Activated CD8-positive, alpha-beta memory T cell treated with anti-CD3 and anti-CD28 coated beads, Interleukin-2, amount 50 U/mL, for 24 hours (primary cell): ENCODE measurements at regions not wholly inside any gene's neighbourhood (a gene's known extent, or its start where the extent isn't known, plus 50 kb on each side); places are given as distances from the start of the nearest gene placed in this dataset.

Experiments used
- DNase-seq: peaks from one replicate; pipeline ENCODE4 v3.0.0-alpha.2; 2020; ENCODE audit errors: extremely low read depth

- no peak for DNase-seq
These were observed 168.0 kb upstream of the AHR start for GRCh38 chr7:17130281-17131059.

GRCh38 chr7:17131060-17131345 lies 167.4 kb upstream of the AHR start:
- DNase-seq: no peak

DNA sequence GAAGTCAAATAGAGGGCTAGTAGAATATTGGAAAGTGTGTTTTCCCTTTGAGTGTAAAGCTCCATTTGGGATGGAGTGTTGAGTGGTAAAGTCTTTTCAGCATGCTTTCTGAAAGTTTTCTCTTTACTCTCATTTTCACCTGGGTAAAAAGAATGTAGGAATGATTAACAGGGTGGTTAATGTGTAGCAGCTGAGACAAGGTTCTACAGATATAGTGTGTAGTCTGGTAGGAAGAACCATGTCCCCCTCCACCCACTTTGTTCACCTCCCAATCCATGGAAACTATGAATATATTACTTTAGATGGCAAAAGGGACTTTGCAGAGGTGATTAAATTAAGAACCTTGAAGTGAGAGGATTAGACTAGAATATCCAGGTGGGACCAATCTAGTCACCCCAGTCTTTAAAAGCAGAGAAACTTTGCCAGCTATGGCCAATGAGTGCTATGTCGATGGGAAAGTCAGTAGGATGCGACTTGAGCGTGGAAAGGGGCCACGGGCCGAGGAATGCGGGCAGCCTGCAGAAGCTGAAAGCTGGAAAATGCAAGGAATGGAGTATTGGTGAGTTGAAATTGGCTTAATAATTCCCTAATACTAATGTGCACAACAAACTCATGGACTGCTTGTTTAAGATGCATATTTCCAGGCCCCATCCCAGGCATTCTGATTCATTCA lies 166.3 kb upstream of the AHR start:
- DNase-seq: no peak

DNA sequence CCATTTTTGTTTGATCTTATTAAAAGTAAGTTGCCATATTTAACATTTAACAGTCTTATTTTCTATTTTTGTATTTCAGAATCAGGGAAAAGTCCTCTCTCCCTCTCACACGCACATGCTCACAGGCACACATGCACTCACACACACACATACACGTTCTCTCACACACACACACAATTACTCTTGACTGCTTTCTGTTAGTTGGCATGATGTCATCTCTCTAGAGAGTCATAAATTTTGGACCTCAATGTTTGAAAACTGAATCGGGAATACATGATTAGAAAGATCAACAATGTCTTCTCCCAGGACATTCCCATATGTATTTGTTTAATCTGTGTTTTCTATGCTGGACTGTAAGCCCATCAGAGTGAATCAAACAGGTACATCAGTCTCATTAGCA lies 165.7 kb upstream of the AHR start:
- DNase-seq: no peak

- DNase-seq: no peak
These were observed 164.5 kb upstream of the AHR start for GRCh38 chr7:17133977-17134376.

DNA sequence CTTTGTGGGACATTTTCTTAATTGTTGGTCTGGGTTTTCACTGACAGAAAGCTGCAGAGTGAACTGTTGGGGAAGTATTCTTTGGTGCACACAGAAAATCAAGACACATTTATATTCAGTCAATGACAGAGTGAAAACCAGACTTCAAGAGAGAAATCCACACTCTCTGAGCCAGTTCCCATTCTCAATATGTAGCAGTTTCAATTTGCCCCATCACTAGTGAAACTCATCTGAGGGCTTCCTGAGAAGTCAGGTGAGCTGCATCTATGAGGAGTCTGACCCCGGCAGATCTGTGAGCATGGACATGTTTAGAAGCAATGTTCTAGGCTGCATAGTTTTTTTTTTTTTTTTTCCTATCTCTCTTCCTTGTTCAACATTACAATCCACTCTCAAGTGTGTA lies 163.7 kb upstream of the AHR start:
- no peak for DNase-seq

GRCh38 chr7:17136126-17136525 lies 162.3 kb upstream of the AHR start:
- DNase-seq: no peak

- no peak for DNase-seq
These were observed 159.4 kb upstream of the AHR start for GRCh38 chr7:17139081-17139480.

- no peak for DNase-seq
These were observed 158.0 kb upstream of the AHR start for GRCh38 chr7:17140406-17140805.

DNA sequence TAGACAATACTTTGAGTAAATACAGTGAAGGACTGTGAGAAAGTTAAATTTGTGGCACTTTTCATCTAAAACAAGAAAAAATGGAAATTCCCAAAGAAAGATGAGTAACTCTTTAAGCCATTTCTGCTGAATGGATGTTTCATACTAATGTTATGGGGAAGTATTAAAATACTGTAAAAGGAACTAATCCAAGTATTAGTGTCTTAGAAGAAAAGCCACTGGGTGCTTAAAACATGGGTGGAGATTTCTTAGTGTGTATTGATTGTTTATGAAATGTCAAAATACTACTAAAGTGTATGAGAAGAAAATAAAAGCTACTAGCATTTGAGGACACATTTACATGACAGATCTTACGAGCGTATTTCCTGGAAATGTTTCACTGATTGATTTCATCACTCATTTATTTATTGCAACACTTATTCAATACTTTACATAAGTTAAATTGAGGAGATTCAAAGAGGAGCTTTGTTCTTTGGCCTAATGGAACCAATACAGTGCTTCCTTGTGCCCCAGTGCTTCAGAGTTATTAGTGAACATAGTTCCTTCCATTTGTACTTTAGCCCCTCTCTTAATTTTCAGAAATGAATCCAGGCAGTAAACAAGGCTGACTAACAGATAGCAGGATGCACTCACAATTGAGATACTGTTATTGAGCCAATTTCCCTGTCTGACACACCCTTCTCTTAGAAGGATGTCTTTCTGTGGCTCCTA lies 155.5 kb upstream of the AHR start:
- no peak for DNase-seq

DNA sequence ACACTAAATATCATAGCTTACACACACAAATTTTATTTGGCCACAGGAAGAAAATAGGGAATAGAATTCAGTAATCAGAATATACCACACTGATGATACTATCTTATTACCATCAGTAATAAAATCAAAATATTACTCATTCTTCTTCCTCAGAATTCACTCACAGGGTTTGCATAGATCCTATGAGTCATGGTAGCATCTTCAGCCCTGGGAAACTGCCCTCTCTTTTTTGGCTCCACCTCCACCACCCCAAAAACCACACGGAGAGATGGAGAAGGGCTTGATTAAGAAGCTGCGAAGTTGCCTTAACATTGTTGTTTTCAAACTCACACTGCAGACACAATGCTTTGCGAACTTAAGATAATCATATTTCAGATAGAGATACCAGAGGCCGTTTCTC lies 154.1 kb upstream of the AHR start:
- DNase-seq: peak; percentile 39

- no peak for DNase-seq
These were observed 151.8 kb upstream of the AHR start for GRCh38 chr7:17146621-17147020.

- DNase-seq: no peak
These were observed 151.0 kb upstream of the AHR start for GRCh38 chr7:17147409-17147808.

GRCh38 chr7:17150018-17150417 lies 148.4 kb upstream of the AHR start:
- DNase-seq: no peak

GRCh38 chr7:17152721-17153120 lies 145.7 kb upstream of the AHR start:
- no peak for DNase-seq

GRCh38 chr7:17153536-17153935 lies 144.9 kb upstream of the AHR start:
- DNase-seq: no peak

DNA sequence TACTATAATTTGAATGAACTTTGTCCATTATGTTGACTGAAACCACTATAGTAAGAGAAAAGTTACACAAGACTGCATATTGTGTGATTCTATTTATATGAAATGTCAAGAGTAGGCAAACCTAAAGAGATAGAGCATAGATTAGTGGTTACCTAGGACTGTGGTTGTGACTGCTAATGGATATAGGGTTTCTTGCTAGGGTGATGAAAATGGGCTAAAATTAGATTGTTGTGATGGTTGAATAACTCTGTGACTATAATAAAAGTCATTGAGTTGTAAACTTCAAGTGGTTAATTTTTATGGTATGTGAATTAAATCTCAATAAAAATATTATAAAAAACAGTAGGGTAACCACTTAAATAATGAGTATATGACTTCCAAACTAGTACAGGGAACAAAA lies 142.9 kb upstream of the AHR start:
- no peak for DNase-seq

GRCh38 chr7:17158261-17158660 lies 140.2 kb upstream of the AHR start:
- no peak for DNase-seq

- DNase-seq: no peak
These were observed 138.9 kb upstream of the AHR start for GRCh38 chr7:17159500-17160037.

GRCh38 chr7:17166824-17167379 lies 131.6 kb upstream of the AHR start:
- DNase-seq: no peak

GRCh38 chr7:17168416-17168815 lies 130.0 kb upstream of the AHR start:
- no peak for DNase-seq

- DNase-seq: no peak
These were observed 127.0 kb upstream of the AHR start for GRCh38 chr7:17171427-17171826.
